GM21723 (cell line): ENCODE measurements at regions not wholly inside any gene's neighbourhood (a gene's known extent, or its start where the extent isn't known, plus 50 kb on each side); places are given as distances from the start of the nearest gene placed in this dataset.

Experiments
- ATAC-seq: cut with Tn5 transposase; IDR thresholded peaks from one replicate; pipeline ENCODE4 v1.9.1; 2021; ENCODE audit warnings: mild to moderate bottlenecking, moderate library complexity; ENCODE audit not compliant: unreplicated experiment

- no peak for ATAC-seq
Observed at GRCh38 chr1:168958562-168959289, 147.8 kb upstream of the ATP1B1 start.

DNA sequence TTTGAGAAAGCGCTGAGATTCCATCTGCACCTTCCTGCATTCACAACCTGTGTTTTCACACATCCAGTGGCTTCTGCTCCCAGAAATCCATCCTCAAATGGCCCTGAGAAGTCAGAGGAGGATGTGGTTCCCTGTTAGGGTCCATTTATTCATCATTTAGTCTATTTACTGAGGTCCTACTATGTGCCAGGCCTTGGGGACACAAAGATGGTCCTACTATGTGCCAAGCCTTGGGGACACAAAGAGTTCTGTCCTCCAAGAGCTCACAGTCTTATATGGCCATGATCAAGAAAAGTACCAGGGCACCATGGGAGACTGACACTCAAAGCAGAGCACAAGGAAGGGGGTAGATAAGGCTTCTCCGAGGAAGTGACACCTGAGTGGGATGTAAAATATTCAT is 147.1 kb upstream of the ATP1B1 start:
- no peak for ATAC-seq

GRCh38 chr1:168960114-168960513 is 146.4 kb upstream of the ATP1B1 start:
- ATAC-seq = no peak

DNA sequence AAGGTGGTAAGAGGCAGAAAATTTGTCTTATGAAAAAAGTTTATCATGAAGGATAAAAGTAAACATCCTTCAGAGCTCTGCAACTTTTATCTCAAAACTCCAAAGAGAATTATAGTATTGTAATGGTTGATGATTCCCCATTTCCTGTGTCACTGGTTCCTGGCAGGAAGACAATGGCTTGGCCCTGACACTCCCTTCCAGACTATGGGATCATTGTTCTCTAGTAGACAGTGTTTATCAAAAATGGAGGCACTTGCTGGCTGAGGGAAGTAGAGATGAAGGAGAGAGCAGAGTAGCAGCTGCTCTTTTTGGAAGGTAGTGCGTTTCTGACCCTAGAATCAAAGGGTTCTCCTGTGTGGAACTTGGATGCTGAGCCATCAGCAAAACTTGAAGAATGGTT is 145.9 kb upstream of the ATP1B1 start:
- no peak for ATAC-seq

DNA sequence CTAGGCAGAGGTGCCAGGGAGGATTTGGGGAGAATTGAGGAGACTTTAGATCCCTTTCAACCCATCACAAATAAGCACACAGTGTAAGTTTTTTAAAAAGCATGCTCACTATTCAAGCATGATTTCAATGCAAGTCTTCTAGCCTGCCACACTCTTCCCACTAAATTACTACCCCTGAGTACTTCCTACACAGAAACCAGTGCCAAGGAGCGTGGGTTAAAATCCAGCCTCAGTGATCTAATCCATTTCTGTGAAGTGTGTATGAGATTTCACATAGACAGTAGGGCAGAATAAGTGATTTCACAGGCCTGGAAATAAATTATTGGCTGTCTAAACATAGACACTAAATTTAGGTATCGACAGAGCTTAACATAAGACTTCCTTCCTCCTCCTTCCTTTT is 142.9 kb upstream of the ATP1B1 start:
- ATAC-seq = no peak

GRCh38 chr1:168964478-168964877 is 142.0 kb upstream of the ATP1B1 start:
- ATAC-seq = no peak

- ATAC-seq = no peak
Observed at GRCh38 chr1:168966217-168966616, 140.3 kb upstream of the ATP1B1 start.

DNA sequence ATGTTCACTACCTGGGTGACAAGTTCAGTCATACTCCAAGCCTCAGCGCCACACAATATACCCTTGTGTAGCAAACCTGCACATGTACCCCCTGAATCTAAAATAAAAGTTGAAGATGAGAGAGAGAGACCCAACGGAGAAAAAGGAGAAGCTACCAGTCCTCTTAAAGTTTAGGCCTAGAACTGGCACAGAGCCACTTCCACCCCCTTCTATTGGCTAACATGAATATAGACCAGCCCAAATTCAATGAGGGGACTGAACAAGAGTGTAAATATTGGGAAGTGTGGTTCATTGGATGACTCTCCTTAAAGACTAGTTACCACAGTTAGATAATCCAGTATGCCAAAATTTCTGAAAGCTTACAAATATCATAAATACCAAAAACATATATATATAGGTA is 139.9 kb upstream of the ATP1B1 start:
- no peak for ATAC-seq

GRCh38 chr1:168970926-168971659 is 135.4 kb upstream of the ATP1B1 start:
- ATAC-seq = no peak

DNA sequence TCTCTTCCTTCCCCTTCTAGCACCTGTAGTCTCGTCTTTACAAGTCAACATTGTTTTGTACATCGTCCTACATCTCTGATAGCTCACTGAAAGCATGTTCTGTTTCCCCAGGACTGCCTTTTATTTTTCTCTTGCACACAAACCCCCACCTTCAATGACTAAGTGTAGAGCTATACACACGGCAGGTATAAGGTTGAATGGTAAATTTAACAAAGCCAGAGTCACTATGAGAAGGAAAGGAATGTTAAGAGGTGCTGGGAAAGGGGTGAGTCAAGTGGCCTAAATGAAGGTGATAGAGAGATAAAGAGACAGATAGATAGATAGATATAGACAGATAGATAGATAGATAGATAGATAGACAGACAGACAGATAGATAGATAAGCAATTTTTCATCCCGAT is 134.3 kb upstream of the ATP1B1 start:
- no peak for ATAC-seq

- no peak for ATAC-seq
Observed at GRCh38 chr1:168972887-168973286, 133.6 kb upstream of the ATP1B1 start.

DNA sequence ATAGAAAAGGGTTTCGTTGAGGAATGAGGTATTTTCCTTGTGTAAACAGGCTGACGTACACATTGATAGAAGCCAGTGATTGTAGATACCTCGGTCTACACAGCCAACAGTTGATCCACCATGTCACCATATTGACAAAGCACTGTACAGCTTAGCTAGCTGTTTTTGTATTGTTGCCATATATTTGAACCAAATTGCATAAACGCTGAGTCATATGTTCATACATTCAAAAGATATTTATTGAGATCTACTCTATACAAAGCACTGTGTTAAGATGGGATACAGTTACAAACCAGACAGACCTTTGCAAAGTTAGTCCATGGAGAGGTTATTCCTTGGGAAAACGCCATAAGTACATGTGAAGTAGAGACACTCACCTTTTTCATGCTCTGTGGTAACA is 132.4 kb upstream of the ATP1B1 start:
- no peak for ATAC-seq

GRCh38 chr1:168974611-168975010 is 131.9 kb upstream of the ATP1B1 start:
- ATAC-seq = no peak

- ATAC-seq = no peak
Observed at GRCh38 chr1:168976267-168976666, 130.2 kb upstream of the ATP1B1 start.

DNA sequence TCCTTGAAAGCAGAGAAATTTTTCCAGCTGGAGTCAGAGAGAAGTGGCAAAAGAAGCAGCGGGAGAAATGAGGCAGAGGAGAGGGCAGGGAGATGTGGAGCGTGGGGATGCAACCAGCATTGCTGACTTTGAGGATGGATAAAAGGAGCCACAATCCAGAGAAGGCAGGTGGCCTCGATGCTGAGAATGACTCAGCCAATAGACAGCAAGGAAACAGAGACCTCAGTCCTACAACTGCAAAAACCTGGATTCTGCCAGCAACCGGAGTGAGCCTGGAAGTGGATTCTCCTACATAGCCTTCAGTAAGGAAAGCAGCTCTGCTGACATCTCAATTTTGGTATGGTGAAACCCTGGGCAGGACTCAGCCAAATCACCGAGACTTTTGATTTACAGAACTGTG is 128.9 kb upstream of the ATP1B1 start:
- no peak for ATAC-seq

DNA sequence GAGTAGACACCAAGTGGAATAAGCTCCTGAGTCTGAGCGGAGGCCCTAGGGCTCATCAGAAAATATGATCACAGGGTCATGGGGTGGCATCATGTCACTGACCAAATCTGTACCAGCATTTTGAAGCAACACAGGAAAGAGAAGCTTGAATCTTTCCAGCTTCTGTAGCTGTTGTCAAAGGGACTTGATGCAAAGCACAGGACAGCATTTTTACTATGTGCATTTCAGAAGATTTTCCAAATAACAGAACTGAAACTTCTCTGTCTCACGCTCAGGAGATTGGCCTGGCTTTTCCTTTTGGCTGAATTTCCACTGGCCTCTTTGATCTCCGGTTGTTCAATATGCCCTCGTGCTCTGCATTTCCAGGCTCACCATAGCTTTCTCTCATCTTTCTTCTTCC is 127.2 kb upstream of the ATP1B1 start:
- ATAC-seq = no peak

- ATAC-seq = no peak
Observed at GRCh38 chr1:168980180-168980579, 126.3 kb upstream of the ATP1B1 start.

GRCh38 chr1:168980656-168981055 is 125.8 kb upstream of the ATP1B1 start:
- no peak for ATAC-seq

DNA sequence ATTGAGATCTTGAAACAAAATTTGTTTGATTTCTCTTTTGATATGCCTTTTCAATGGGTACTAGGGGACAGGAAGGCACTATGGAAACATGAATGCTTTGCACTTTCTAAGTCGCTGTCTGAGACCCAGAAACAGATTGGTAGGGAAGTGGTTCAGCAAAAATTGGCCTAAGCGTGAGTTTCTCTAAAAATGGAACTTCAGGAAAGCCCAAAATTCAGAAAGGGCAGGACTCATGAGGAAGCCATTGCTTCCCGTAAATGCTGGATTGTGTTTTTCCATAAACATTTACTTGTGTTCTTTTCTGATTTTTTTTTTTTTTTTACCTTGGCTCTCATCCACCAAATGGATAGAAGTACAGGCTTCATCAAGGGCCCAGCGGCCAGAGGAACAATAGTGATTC is 123.7 kb upstream of the ATP1B1 start:
- ATAC-seq = no peak

DNA sequence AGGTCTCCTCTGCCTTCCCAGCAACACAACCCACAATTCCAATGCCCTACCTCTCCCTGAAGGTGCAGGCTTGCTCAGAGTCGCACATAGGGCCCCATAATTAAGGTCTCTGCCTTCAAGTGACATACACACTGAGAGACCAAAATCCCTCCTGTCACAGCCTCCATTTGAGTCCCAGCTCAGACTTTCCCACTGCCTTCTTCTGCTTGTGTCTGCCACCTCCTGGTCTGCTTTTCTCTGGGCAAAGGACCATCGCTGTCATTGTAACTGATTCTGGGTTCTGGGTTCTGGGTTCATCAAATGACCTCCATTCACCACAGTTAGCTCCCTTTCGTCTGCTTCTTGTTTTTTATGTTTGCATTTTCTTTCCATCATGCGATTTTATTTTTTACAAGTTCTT is 119.2 kb upstream of the ATP1B1 start:
- no peak for ATAC-seq

GRCh38 chr1:168987923-168988322 is 118.6 kb upstream of the ATP1B1 start:
- no peak for ATAC-seq

- ATAC-seq = no peak
Observed at GRCh38 chr1:168989985-168990384, 116.5 kb upstream of the ATP1B1 start.
